Gastrocnemius medialis (tissue), 4 donors: ENCODE measurements at regions not wholly inside any gene's neighbourhood (a gene's known extent, or its start where the extent isn't known, plus 50 kb on each side); places are given as distances from the start of the nearest gene placed in this dataset.
A peak's percentile ranks its signal among the peaks of the same experiment; 100 is the strongest.

ENCODE experiments used
- ATAC-seq, 2 donors: fragments of 150-250 bp; one replicate each; pipeline ENCODE4 v1.9.1; 2016
- DNase-seq, 2 donors: peaks; one replicate each; pipeline ENCODE4 v3.0.0-alpha.2; 2019
- H3K27ac ChIP-seq, 4 donors: fragments of 200-600 bp; sonication (generic); 1 replicate in 1 of 4; 2 replicates in 3 of 4; pipeline ENCODE4 v1.5.1; 2016 to 2018; ENCODE audit warnings: mild to moderate bottlenecking in 2 of 4, moderate library complexity in 1 of 4
- H3K27me3 ChIP-seq, 3 donors: fragments of 200-600 bp; sonication (generic) in 2 of 3; 1 replicate in 1 of 3; 2 replicates in 2 of 3; pipeline versions ENCODE4 v1.5.1 to v1.6.0; 2016 to 2019; ENCODE audit warnings: mild to moderate bottlenecking in 1 of 3, moderate library complexity in 1 of 3
- H3K36me3 ChIP-seq, 2 donors: fragments of 200-600 bp; sonication (generic) in 1 of 2; one replicate each; pipeline ENCODE4 v1.5.1; 2017 to 2018
- H3K4me1 ChIP-seq, 2 donors: fragments of 200-600 bp; sonication (generic) in 1 of 2; one replicate each; pipeline ENCODE4 v1.5.1; 2016 to 2017; ENCODE audit warnings: mild to moderate bottlenecking in 2 of 2
- H3K4me3 ChIP-seq, 4 donors: fragments of 200-600 bp; sonication (generic) in 3 of 4; 1 replicate in 1 of 4; 2 replicates in 3 of 4; pipeline ENCODE4 v1.5.1; 2016 to 2019; ENCODE audit warnings: mild to moderate bottlenecking in 2 of 4
- H3K9me3 ChIP-seq, 3 donors: fragments of 200-600 bp; sonication (generic) in 2 of 3; 1 replicate in 1 of 3; 2 replicates in 2 of 3; pipeline ENCODE4 v1.5.1; 2016 to 2019
- CTCF ChIP-seq, 5 experiments: fragments of 450-650 bp in 3 of 5; fragments of 200-600 bp in 2 of 5; sonication (generic) in 2 of 5; IDR thresholded peaks in 4 of 5; conservative IDR thresholded peaks in 1 of 5; 1 replicate in 4 of 5; 2 replicates in 1 of 5; pipeline ENCODE4 v1.5.1; 2016 to 2019; ENCODE audit warnings: antibody characterized with exemption in 5 of 5, mild to moderate bottlenecking in 3 of 5, moderate library complexity in 3 of 5
- POLR2A ChIP-seq, 2 donors: fragments of 450-650 bp; IDR thresholded peaks; one replicate each; pipeline ENCODE4 v1.6.1; 2017; ENCODE audit warnings: antibody characterized with exemption in 2 of 2, mild to moderate bottlenecking in 2 of 2, moderate library complexity in 2 of 2
- in situ Hi-C, 4 donors: fragments of 200-750 bp; cut with MboI; loops; one replicate each; pipeline versions ENCODE4 v1.15.0 to v1.8.0; 2017; ENCODE audit warnings: low sequenced_read_pairs in 4 of 4
- intact Hi-C: fragments of 100-400 bp; cut with DNase I; formaldehyde crosslinking; loops from one replicate; pipeline ENCODE4 v1.15.1; 2023; ENCODE audit warnings: low total_unique reads

GRCh38 chr5:120043431-120043830 lies 414.1 kb downstream of the FAM170A start:
- no peaks in the 10 kb centered on the region for H3K27me3 ChIP-seq
- intact Hi-C loops = no loop called here

DNA sequence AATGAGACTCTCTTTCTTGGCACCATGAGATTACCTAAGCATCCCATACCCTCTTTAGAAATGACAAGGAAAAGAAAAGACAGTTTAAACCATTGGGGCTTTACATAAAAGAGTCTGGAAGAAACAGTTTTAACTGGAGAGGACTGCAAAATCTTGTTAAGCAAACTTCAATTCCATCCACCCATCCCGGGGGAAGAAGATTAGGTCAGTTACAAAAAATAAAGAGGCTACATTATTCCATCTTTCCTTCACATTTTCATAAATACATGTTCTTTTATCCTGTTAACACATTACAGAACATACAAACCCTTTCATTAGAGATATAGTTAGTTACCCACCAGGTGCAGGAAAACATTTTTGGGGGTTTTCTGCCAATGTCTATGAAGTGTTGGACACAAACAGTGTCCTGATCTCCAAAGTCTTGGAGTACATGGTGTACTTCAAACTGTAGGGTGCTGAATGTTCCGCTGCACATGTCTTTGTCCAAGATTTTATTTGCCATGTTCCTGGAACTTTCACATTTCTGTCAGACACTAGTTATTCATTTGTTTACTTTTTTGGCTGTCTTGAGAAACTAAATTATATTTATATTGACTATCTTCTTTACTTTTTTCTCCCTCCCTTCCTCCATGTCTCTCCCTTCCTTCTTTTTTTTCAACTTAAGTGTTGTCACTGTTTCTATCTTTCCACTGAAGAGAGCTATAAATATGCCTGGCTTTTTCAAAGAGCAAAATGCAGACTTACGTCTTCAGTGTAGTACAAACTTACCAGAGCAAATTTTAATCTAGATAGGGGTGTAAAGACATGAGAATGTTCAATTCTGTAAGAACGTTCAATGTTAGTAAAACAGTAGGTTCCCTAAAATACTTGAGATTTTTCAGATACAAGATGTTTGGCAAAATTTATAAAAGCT lies 410.9 kb upstream of the PRR16 start:
- in situ Hi-C loops = loop anchor here in 2 of 4 donors (25.0 kb wide), 1 partner anchor 409 kb away; the partner anchor contains the start of gene PRR16 (in 2 of the 2)
- Histone ChIP-seq H3K4me1 (peaks cover 13 to 20% of the 10 kb centered on the region in 2 donors), H3K36me3 (no peaks in the 10 kb centered on the region), H3K4me3 (peak overlapping the region in 1 of 4 donors; percentile 5), H3K27ac (peak overlapping the region; percentile 51 to 76 (median 62)), H3K27me3 (no peaks in the 10 kb centered on the region), H3K9me3 (no peaks in the 10 kb centered on the region)
- intact Hi-C loops = no loop called here
- TF ChIP-seq CTCF (IDR thresholded peaks at IDR 0.05 in 4 of 5, conservative IDR thresholded peaks at IDR 0.05 in 1 of 5) (no peak), POLR2A (IDR thresholded peaks at IDR 0.05) (no peak)
- DNase-seq (peak; percentile 17 to 28), ATAC-seq (peak; percentile 78 to 81)

More at GRCh38 chr5:120043431-120043830, 414.1 kb downstream of the FAM170A start:
- TF ChIP-seq CTCF (IDR thresholded peaks at IDR 0.05 in 4 of 5, conservative IDR thresholded peaks at IDR 0.05 in 1 of 5) (no peak), POLR2A (IDR thresholded peaks at IDR 0.05) (no peak)
- H3K4me3 ChIP-seq = no peak overlapping the region
- H3K4me1 ChIP-seq = no peaks in the 10 kb centered on the region
- in situ Hi-C loops = no loop called here
- H3K9me3 ChIP-seq = no peaks in the 10 kb centered on the region
- ATAC-seq (no peak), DNase-seq (no peak)
- H3K36me3 ChIP-seq = no peaks in the 10 kb centered on the region
- H3K27ac ChIP-seq = no peak overlapping the region

GRCh38 chr5:120053841-120054240 lies 410.3 kb upstream of the PRR16 start:
- Histone ChIP-seq H3K27ac (peak overlapping the region; percentile 51 to 76 (median 62)), H3K4me3 (peak overlapping the region in 1 of 4 donors; percentile 5)
- peak in 1 of 2 donors; percentile 49 for ATAC-seq

GRCh38 chr5:120055858-120056257 lies 408.2 kb upstream of the PRR16 start:
- Histone ChIP-seq H3K27me3 (no peaks in the 10 kb centered on the region), H3K4me3 (no peak overlapping the region), H3K27ac (peak overlapping the region in 1 of 4 donors; percentile 76), H3K4me1 (peaks cover 13 to 20% of the 10 kb centered on the region in 2 donors), H3K36me3 (no peaks in the 10 kb centered on the region), H3K9me3 (no peaks in the 10 kb centered on the region)
- intact Hi-C loops (loop anchor here (5.0 kb wide), 1 partner anchor 401 kb away; no protein-coding TSS in a partner anchor), in situ Hi-C loops (loop anchor here in 2 of 4 donors (25.0 kb wide), 1 partner anchor 406 kb away; the partner anchor contains the start of gene PRR16 (in 2 of the 2))
- no peak for TF ChIP-seq POLR2A (IDR thresholded peaks at IDR 0.05)
- TF ChIP-seq CTCF (IDR thresholded peaks at IDR 0.05 in 4 of 5, conservative IDR thresholded peaks at IDR 0.05 in 1 of 5) = peak in 1 of 5 experiments; percentile 11
- no peak for DNase-seq
- peak; percentile 60 to 66 for ATAC-seq

More at GRCh38 chr5:120053841-120054240, 410.3 kb upstream of the PRR16 start:
- intact Hi-C loops (no loop called here), in situ Hi-C loops (loop anchor here in 2 of 4 donors (25.0 kb wide), 1 partner anchor 408 kb away; the partner anchor contains the start of gene PRR16 (in 2 of the 2))
- TF ChIP-seq POLR2A (IDR thresholded peaks at IDR 0.05) (no peak), CTCF (IDR thresholded peaks at IDR 0.05 in 4 of 5, conservative IDR thresholded peaks at IDR 0.05 in 1 of 5) (no peak)
- Histone ChIP-seq H3K27me3 (no peaks in the 10 kb centered on the region), H3K4me1 (peaks cover 13 to 20% of the 10 kb centered on the region in 2 donors), H3K36me3 (no peaks in the 10 kb centered on the region), H3K9me3 (no peaks in the 10 kb centered on the region)
- DNase-seq = no peak
